HCT116 (cell line): ENCODE measurements at regions not wholly inside any gene's neighbourhood (a gene's known extent, or its start where the extent isn't known, plus 50 kb on each side); places are given as distances from the start of the nearest gene placed in this dataset.

Experiments used
- ATAC-seq: fragments of 200-7000 bp; cut with Tn5 transposase; 2 replicates; pipeline ENCODE4 v1.9.1; 2020; ENCODE audit warnings: mild to moderate bottlenecking, moderate library complexity
- BruUV-seq: library from RNA; stranded (reverse); fragments of 400-500 nt; replicated peaks from 2 replicates; lab custom pipeline; 2021; lab: Mats Ljungman, UMichigan
- CTCF ChIA-PET: fragments of 300-600 bp; sonication (Branson Sonifier 250); formaldehyde crosslinking; loops from one replicate; lab custom pipeline; 2021; ENCODE audit warnings: antibody characterized with exemption; lab: Charles Lee
- POLR2A ChIA-PET: fragments of 300-600, 350-600 bp; sonication (Branson Sonifier 250); formaldehyde crosslinking; loops from one replicate; lab custom pipeline; 2021; ENCODE audit warnings: antibody characterized with exemption; lab: Charles Lee
- RAD21 ChIA-PET, 2 experiments: fragments of 300-600 bp; sonication (Branson Sonifier 250); formaldehyde crosslinking; loops; one replicate each; lab custom pipeline; 2023; ENCODE audit warnings: low total read pairs in 2 of 2; ENCODE audit not compliant: uncharacterized antibody in 2 of 2, unreplicated experiment in 2 of 2, low non-redundant PET in 1 of 2; lab: Charles Lee
- DNase-seq: peaks from one replicate; pipeline ENCODE4 v3.0.0-alpha.2; 2010; ENCODE audit warnings: low read depth, low spot score
- H2AFZ ChIP-seq: fragments of 200-600 bp; shearing (Covaris generic), sonication (generic); 2 replicates; pipeline ENCODE4 v1.6.1; 2017; ENCODE audit warnings: low read depth, mixed run types, mixed read lengths, antibody characterized with exemption, low read length; ENCODE audit not compliant: poor library complexity, severe bottlenecking
- H3K27ac ChIP-seq: 2 replicates; pipeline ENCODE4 v1.5.1; 2012; ENCODE audit warnings: low read depth, low read length
- H3K27me3 ChIP-seq: fragments of 200-600 bp; sonication (generic); 2 replicates; pipeline ENCODE4 v1.6.1; 2016; ENCODE audit warnings: mixed run types, low read length, mixed read lengths; ENCODE audit not compliant: insufficient read depth
- H3K36me3 ChIP-seq, 2 experiments: fragments of 200-500 bp in 1 of 2; fragments of 200-600 bp in 1 of 2; sonication (Bioruptor generic) in 1 of 2; sonication (generic) in 1 of 2; 2 replicates each; pipeline versions ENCODE4 v1.5.1 to v1.6.1; 2014 to 2016; ENCODE audit warnings: low read length in 2 of 2, inconsistent platforms in 1 of 2, mixed read lengths in 1 of 2, mixed run types in 1 of 2; ENCODE audit not compliant: insufficient read depth in 2 of 2, control insufficient read depth in 1 of 2
- H3K4me1 ChIP-seq, 2 experiments: fragments of 200-600 bp in 1 of 2; sonication (generic) in 1 of 2; 2 replicates each; pipeline versions ENCODE4 v1.5.1 to v1.6.1; 2012 to 2017; ENCODE audit warnings: low read length in 2 of 2, inconsistent platforms in 1 of 2, mild to moderate bottlenecking in 1 of 2, mixed read lengths in 1 of 2, mixed run types in 1 of 2, moderate library complexity in 1 of 2; ENCODE audit not compliant: insufficient read depth in 2 of 2, control insufficient read depth in 1 of 2
- H3K4me2 ChIP-seq: fragments of 200-600 bp; sonication (generic); 2 replicates; pipeline ENCODE4 v1.6.1; 2017; ENCODE audit warnings: mixed run types, low read length, mixed read lengths
- H3K4me3 ChIP-seq, 2 experiments: fragments of 200-600 bp in 1 of 2; sonication (generic) in 1 of 2; replicated peaks in 1 of 2; 2 replicates each; pipeline ENCODE4 v1.5.1; 2011 to 2016; ENCODE audit warnings: low read length in 2 of 2, control low read depth in 1 of 2, low read depth in 1 of 2, mild to moderate bottlenecking in 1 of 2, mixed read lengths in 1 of 2, mixed run types in 1 of 2
- H3K79me2 ChIP-seq: fragments of 200-600 bp; sonication (generic); 2 replicates; pipeline ENCODE4 v1.6.1; 2017; ENCODE audit warnings: mild to moderate bottlenecking, mixed run types, low read length, moderate library complexity, mixed read lengths; ENCODE audit not compliant: insufficient read depth
- H3K9ac ChIP-seq: fragments of 200-600 bp; sonication (generic); 2 replicates; pipeline ENCODE4 v1.6.1; 2016; ENCODE audit warnings: low read length, mixed read lengths
- H3K9me2 ChIP-seq: fragments of 200-600 bp; sonication (generic), shearing (Covaris generic); 2 replicates; pipeline ENCODE4 v1.6.1; 2017; ENCODE audit warnings: mixed run types, mild to moderate bottlenecking, moderate library complexity; ENCODE audit not compliant: insufficient read depth
- H3K9me3 ChIP-seq, 2 experiments: fragments of 200-500 bp in 1 of 2; fragments of 200-600 bp in 1 of 2; sonication (Bioruptor generic) in 1 of 2; sonication (generic) in 1 of 2; 2 replicates each; pipeline ENCODE4 v1.6.1; 2014 to 2017; ENCODE audit warnings: low read length in 2 of 2, mixed read lengths in 2 of 2, inconsistent platforms in 1 of 2, low read depth in 1 of 2, mild to moderate bottlenecking in 1 of 2, mixed run types in 1 of 2, moderate library complexity in 1 of 2; ENCODE audit not compliant: control insufficient read depth in 1 of 2, insufficient read depth in 1 of 2
- H4K20me1 ChIP-seq: fragments of 200-600 bp; sonication (generic), shearing (Covaris generic); 2 replicates; pipeline ENCODE4 v1.6.1; 2017; ENCODE audit warnings: mixed run types, mild to moderate bottlenecking, moderate library complexity; ENCODE audit not compliant: insufficient read depth
- CEBPB ChIP-seq: IDR thresholded peaks from 2 replicates; pipeline ENCODE4 v1.6.1; 2012; ENCODE audit warnings: low read depth
- EZH2 ChIP-seq: fragments of 200-600 bp; sonication (generic); IDR thresholded peaks from 2 replicates; pipeline ENCODE4 v1.6.1; 2017; ENCODE audit warnings: antibody characterized with exemption, mixed run types
- POLR2A ChIP-seq: IDR thresholded peaks from 2 replicates; pipeline ENCODE4 v1.7.0; 2011; ENCODE audit warnings: borderline replicate concordance; ENCODE audit not compliant: insufficient read depth, insufficient read length; ENCODE audit errors: extremely low read depth
- SP1 ChIP-seq: IDR thresholded peaks from 2 replicates; pipeline ENCODE4 v1.6.1; 2012; ENCODE audit warnings: low read depth
- TCF7L2 ChIP-seq: IDR thresholded peaks from 2 replicates; pipeline ENCODE4 v1.7.0; 2011; ENCODE audit warnings: borderline replicate concordance, inconsistent platforms; ENCODE audit not compliant: insufficient read depth, insufficient read length; ENCODE audit errors: extremely low read depth
- YY1 ChIP-seq: IDR thresholded peaks from 2 replicates; pipeline ENCODE4 v1.6.1; 2011; ENCODE audit warnings: low read length, low read depth, moderate library complexity, mild to moderate bottlenecking; ENCODE audit not compliant: insufficient replicate concordance; ENCODE audit errors: extremely low read depth
- ZBTB33 ChIP-seq: IDR thresholded peaks from 2 replicates; pipeline ENCODE4 v1.6.1; 2011; ENCODE audit warnings: mild to moderate bottlenecking, low read length, moderate library complexity; ENCODE audit not compliant: insufficient replicate concordance; ENCODE audit errors: extremely low read depth
- intact Hi-C: fragments of 100-400 bp; cut with micrococcal nuclease; formaldehyde crosslinking; loops from 2 replicates; pipeline ENCODE4 v1.10.0; 2022
- TF ChIP-seq, protein P1 (sequence below): IDR thresholded peaks from 2 replicates; pipeline ENCODE4 v1.6.1; 2012; ENCODE audit warnings: low read depth

DNA sequence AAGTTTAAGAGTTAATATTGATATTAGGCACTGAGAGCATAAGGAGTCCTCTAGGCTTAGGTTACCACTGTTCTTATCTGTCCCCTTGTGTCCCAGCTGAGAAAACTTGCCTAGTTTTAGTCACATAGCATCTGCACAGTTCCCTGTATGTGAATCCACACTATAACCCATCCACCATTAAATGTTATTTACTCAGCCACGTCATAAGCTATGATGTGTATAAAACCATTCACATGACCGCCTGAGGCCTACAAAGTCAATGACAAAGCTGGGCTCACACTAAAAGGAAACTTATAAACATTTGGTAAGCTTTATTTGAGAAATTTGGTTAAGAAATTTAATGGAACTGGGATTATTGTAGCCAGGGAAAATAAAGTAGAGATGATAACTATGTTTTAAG is 59.2 kb upstream of the TFAP2D start:
- DNase-seq (no peak), ATAC-seq (no peak)
- ChIA-PET RAD21 (no interaction called here), POLR2A (no interaction called here), CTCF (no interaction called here)
- Histone ChIP-seq H3K9me2 (no peaks in the 10 kb centered on the region), H3K9ac (no peak overlapping the region), H4K20me1 (no peaks in the 10 kb centered on the region), H3K4me2 (no peak overlapping the region), H2AFZ (no peak overlapping the region), H3K4me1 (no peaks in the 10 kb centered on the region), H3K9me3 (peaks cover 8 to 14% of the 10 kb centered on the region in 2 experiments; a peak in 1 of 4 replicates), H3K27ac (no peak overlapping the region), H3K4me3 (no peak overlapping the region)
- BruUV-seq = no TSS peak
- intact Hi-C loops = no loop called here
- TF ChIP-seq, protein P1, sequence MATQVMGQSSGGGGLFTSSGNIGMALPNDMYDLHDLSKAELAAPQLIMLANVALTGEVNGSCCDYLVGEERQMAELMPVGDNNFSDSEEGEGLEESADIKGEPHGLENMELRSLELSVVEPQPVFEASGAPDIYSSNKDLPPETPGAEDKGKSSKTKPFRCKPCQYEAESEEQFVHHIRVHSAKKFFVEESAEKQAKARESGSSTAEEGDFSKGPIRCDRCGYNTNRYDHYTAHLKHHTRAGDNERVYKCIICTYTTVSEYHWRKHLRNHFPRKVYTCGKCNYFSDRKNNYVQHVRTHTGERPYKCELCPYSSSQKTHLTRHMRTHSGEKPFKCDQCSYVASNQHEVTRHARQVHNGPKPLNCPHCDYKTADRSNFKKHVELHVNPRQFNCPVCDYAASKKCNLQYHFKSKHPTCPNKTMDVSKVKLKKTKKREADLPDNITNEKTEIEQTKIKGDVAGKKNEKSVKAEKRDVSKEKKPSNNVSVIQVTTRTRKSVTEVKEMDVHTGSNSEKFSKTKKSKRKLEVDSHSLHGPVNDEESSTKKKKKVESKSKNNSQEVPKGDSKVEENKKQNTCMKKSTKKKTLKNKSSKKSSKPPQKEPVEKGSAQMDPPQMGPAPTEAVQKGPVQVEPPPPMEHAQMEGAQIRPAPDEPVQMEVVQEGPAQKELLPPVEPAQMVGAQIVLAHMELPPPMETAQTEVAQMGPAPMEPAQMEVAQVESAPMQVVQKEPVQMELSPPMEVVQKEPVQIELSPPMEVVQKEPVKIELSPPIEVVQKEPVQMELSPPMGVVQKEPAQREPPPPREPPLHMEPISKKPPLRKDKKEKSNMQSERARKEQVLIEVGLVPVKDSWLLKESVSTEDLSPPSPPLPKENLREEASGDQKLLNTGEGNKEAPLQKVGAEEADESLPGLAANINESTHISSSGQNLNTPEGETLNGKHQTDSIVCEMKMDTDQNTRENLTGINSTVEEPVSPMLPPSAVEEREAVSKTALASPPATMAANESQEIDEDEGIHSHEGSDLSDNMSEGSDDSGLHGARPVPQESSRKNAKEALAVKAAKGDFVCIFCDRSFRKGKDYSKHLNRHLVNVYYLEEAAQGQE = no peak
- TF ChIP-seq ZBTB33 (no peak), TCF7L2 (no peak), YY1 (no peak), SP1 (no peak), POLR2A (no peak), CEBPB (no peak), EZH2 (no peak)
- TF ChIP-seq, all 23 proteins: peak for 0
- no peaks in the 10 kb centered on the region for H3K27me3 ChIP-seq
- no peaks in the 10 kb centered on the region for H3K36me3 ChIP-seq
- H3K79me2 ChIP-seq = no peaks in the 10 kb centered on the region
